Inflammatory macrophage treated with lipopolysaccharide for 1 hour (primary cell): ENCODE measurements at regions not wholly inside any gene's neighbourhood (a gene's known extent, or its start where the extent isn't known, plus 50 kb on each side); places are given as distances from the start of the nearest gene placed in this dataset.

Experiments used
- DNase-seq, 2 donors: peaks; one replicate each; pipeline ENCODE4 v3.0.0-alpha.2; 2020 to 2022

GRCh38 chr15:66615846-66616245, 50.0 kb upstream of the LCTL start:
- no peak for DNase-seq

- peak; percentile 76 to 89 for DNase-seq
These were observed 51.6 kb upstream of the LCTL start for GRCh38 chr15:66617137-66618090.

- peak; percentile 58 to 81 for DNase-seq
These were observed 53.5 kb upstream of the LCTL start for GRCh38 chr15:66619152-66619903.

GRCh38 chr15:66620341-66620740, 54.5 kb upstream of the LCTL start:
- no peak for DNase-seq

- no peak for DNase-seq
These were observed 55.0 kb upstream of the LCTL start for GRCh38 chr15:66620744-66621344.

GRCh38 chr15:66621491-66622467, 56.0 kb upstream of the LCTL start:
- no peak for DNase-seq

GRCh38 chr15:66622591-66623022, 56.8 kb upstream of the LCTL start:
- DNase-seq: no peak

GRCh38 chr15:66623801-66624453, 58.1 kb upstream of the LCTL start:
- no peak for DNase-seq

GRCh38 chr15:66625531-66625930, 59.7 kb upstream of the LCTL start:
- DNase-seq: no peak

GRCh38 chr15:66625974-66626373, 60.2 kb upstream of the LCTL start:
- DNase-seq: no peak

- no peak for DNase-seq
These were observed 63.4 kb upstream of the LCTL start for GRCh38 chr15:66628976-66629723.

GRCh38 chr15:66629817-66630576, 64.2 kb upstream of the LCTL start:
- DNase-seq: no peak

- no peak for DNase-seq
These were observed 65.1 kb upstream of the LCTL start for GRCh38 chr15:66630801-66631351.

GRCh38 chr15:66631616-66632263, 65.9 kb upstream of the LCTL start:
- DNase-seq: no peak

GRCh38 chr15:66633041-66633937, 67.5 kb upstream of the LCTL start:
- DNase-seq: peak; percentile 55 to 72

- DNase-seq: no peak
These were observed 68.1 kb upstream of the LCTL start for GRCh38 chr15:66633938-66634250.

GRCh38 chr15:66634540-66634939, 67.5 kb upstream of the SMAD6 start:
- DNase-seq: no peak

GRCh38 chr15:66635006-66635405, 67.0 kb upstream of the SMAD6 start:
- DNase-seq: no peak
